KG1 (cell line): ENCODE measurements at regions not wholly inside any gene's neighbourhood (a gene's known extent, or its start where the extent isn't known, plus 50 kb on each side); places are given as distances from the start of the nearest gene placed in this dataset.

Source experiments
- DNase-seq: peaks from one replicate; lab custom pipeline; 2025; lab: John Stamatoyannopoulos, UW

GRCh38 chr16:62216837-62217236 lies 180.6 kb upstream of the CDH8 start:
- DNase-seq, result no peak

- DNase-seq, result no peak
Observed at GRCh38 chr16:62213763-62214162, 177.5 kb upstream of the CDH8 start.

GRCh38 chr16:62208934-62209333 lies 172.7 kb upstream of the CDH8 start:
- no peak for DNase-seq

DNA sequence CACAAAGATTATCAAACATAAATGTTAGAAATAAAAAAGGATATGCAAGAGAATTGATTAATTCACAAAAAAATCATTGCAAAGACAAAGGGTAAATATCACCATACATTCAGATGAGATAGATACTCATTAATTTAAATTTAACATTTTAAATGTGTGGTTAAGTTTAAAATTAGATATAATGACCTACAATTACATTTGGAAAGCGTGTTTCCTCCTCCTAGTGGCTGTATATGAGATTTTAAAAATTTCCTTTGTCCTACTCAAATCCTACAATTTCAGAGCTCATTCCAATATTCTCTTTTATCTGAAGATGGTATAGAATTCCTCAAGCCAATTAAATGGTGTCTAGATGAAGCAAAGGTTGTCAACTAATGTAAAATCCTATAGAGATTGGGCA lies 169.2 kb upstream of the CDH8 start:
- DNase-seq, result no peak

- DNase-seq, result no peak
Observed at GRCh38 chr16:62201911-62202310, 165.7 kb upstream of the CDH8 start.

DNA sequence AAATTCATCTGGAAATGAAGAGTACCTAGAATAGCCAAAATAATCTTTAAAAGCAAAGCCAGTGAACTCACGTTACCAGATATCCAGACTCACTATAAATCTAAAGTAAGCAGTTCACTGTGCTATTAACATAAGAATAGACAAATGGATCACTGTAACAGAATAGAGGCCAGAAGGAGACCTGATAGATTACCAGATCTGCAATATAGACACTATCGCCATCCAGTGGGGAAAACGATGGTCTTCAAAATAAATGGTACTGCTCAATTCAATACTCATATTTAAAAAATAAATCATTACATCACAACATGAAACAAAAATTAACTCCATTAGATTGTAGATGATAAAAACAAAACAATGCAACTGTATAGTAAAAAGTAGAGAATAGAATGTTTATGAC lies 158.6 kb upstream of the CDH8 start:
- no peak for DNase-seq

- no peak for DNase-seq
Observed at GRCh38 chr16:62190426-62190825, 154.2 kb upstream of the CDH8 start.

DNA sequence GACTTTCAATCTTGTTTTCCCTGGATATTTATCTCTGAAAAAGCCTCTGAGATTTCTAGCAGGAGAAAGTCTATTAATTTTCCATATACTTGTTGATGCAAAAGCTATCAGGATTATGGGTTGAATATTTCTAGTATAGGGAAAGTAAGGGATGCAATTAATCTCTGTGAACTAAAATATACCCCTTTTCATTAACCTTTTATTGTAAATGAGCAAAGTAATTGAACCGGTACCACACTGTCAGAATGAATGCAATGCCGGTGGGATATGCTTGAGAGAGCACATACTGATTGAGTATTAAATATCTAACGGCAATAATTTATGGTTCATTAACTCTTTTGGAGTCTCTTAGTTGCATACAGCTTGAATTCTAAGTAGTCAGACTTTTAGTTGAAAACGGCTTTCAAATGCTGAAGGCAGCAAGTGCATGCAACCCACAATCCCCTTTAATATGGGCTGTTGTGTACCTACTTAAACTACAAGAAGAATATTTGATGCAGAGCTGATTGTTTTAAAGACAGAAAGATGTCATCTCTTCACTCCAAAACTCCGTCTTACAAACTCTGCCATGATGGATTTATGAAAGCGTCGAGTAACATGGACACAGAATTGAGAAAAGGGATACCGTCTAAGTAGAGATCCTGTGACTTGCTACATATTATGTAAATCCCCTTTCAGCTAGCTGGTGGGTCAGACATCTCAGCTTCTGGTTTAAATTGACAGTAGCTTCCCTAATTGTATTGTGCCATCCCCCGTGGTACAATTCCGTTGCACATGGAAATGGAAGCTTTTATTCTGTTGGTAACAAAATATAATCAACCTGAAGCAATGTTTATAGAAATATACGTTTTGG lies 141.3 kb upstream of the CDH8 start:
- no peak for DNase-seq

DNA sequence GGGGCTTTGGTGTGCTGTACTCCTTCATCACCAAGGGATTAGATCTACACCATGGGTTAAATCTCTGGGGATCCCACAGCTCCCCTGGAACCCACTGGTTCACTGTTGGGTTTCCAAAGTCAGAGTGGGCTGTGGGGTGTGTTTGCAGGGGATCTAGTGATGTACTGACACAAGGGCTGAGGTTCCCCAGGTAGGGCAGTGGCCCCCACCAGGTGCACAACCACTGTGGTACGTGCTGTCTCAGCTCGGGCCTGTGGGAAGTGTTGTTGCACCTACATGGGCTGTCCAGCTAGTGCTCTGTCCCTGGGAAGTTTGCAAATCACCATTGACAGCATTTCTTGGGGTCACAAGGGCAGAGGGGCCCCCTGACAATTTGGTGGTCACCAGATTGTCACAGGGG lies 134.4 kb upstream of the CDH8 start:
- DNase-seq, result no peak

GRCh38 chr16:62167551-62167950 lies 131.3 kb upstream of the CDH8 start:
- no peak for DNase-seq

GRCh38 chr16:62157544-62157943 lies 121.3 kb upstream of the CDH8 start:
- no peak for DNase-seq

DNA sequence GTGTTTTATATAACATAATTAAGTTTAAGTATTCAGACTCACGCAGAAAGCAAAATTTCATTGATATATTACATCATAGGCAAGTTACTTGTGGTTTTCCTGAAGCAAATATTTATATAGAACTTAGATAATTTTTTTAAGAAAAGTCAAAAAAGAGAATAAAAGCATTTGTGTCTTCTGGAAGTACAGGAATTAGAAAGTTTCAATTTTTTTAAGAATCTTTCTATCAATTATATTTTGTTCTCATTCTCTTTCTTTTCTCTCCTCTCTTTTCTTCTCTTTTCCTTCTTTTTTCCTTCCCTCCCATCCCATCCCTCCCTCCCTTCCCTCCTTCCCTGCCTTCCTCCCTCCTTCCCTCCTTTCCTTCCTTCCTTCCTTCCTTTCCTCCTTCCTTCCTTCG lies 120.7 kb upstream of the CDH8 start:
- DNase-seq, result no peak

DNA sequence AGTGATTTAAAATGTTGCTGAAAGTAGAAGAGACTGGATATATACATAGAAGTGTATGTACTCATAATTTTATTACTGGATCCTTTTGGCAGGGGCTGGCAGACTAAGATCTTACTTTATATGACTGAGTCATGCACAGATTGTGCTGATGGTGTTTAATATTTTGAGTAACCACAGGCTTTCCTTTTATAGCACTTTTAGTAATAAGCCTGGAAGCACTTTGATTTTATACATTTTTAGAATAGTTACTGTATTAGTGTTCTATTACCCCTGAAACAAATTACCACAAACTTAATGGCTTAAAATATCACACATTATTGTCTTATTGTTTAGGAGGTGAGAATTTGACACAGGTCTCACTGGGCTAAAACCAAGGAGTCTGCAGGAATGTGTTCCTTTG lies 113.4 kb upstream of the CDH8 start:
- DNase-seq, result no peak

GRCh38 chr16:62137996-62138395 lies 101.8 kb upstream of the CDH8 start:
- no peak for DNase-seq

DNA sequence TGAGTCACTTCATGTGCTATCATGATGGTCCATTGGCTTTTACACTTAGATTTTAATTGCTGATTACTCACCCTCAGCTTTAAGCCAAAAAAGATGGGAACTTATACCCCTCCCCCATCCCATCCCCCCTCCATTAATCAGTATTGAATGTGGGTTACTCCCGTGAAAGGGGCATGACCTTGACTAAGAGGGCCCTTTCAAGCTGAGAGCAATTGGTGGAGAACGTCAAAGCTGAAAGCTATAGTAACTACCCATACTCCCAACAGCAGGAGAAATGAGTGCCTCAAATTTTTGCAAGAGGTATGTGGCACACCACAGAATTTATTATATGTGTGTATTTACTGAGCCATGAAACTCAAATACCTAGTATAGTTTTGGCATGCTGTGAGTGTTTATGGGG lies 99.7 kb upstream of the CDH8 start:
- DNase-seq, result no peak

- no peak for DNase-seq
Observed at GRCh38 chr16:62135446-62135845, 99.2 kb upstream of the CDH8 start.

DNA sequence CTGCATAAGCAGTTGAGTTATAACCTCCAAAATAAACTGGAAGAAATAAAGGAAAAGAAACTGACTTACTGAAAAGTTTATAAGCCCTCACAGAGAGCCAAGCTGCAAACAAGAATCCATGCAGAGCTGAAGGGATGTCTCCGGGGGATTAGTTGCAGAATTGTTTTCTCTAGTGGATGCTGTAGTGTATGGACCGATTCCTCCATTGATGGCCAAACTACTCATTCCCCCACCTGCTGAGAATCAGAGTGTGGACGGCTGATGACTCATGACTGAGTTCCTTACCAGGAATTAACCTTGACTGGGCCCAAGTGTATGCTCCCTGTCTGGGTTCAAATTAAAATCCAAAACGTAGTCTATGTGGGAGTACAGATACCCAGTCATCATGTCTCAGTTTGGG lies 93.9 kb upstream of the CDH8 start:
- no peak for DNase-seq

GRCh38 chr16:62105244-62105643 lies 69.0 kb upstream of the CDH8 start:
- no peak for DNase-seq

- DNase-seq, result no peak
Observed at GRCh38 chr16:62102588-62102987, 66.3 kb upstream of the CDH8 start.

DNA sequence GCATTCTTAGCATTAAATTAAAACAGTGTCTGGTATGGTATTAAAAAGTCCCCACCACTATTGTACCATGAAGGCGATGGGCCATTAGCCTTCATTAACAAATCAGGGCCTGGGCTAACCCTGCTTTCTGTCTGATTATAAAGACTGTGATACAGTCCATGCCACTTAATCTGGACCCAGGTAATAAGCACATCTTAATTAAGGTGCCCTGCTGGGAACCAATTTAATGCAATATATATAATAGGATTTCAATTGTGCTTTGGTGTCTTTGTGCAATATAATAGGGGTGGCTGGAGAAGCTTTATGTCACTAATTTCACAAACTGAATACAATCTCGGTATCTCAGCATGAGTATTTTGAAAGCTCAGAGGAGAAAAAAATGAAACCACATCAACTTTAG lies 64.4 kb upstream of the CDH8 start:
- DNase-seq, result no peak

GRCh38 chr16:62089715-62090114 lies 53.5 kb upstream of the CDH8 start:
- no peak for DNase-seq

GRCh38 chr16:62088731-62089410 lies 52.6 kb upstream of the CDH8 start:
- no peak for DNase-seq
